Right lobe of liver (tissue), 4 donors: ENCODE measurements at regions not wholly inside any gene's neighbourhood (a gene's known extent, or its start where the extent isn't known, plus 50 kb on each side); places are given as distances from the start of the nearest gene placed in this dataset.

Experiments
- POLR2A ChIP-seq: fragments of 450-650 bp; IDR thresholded peaks from one replicate; pipeline ENCODE4 v1.6.1; 2017; ENCODE audit warnings: antibody characterized with exemption, mild to moderate bottlenecking
- TF ChIP-seq, protein P1 (sequence below), 4 donors: fragments of 200-600 bp in 3 of 4; fragments of 450-650 bp in 1 of 4; IDR thresholded peaks; one replicate each; pipeline versions ENCODE4 v1.5.1 to v1.8.0; 2016 to 2022; ENCODE audit warnings: antibody characterized with exemption in 4 of 4, mild to moderate bottlenecking in 2 of 4
- donor health status: DM: no; HTN: no; CAD: no.
- donor health status: DM: no; HTN: no; CAD: no.
- donor health status: DM: no; HTN: yes; CAD: no.

DNA sequence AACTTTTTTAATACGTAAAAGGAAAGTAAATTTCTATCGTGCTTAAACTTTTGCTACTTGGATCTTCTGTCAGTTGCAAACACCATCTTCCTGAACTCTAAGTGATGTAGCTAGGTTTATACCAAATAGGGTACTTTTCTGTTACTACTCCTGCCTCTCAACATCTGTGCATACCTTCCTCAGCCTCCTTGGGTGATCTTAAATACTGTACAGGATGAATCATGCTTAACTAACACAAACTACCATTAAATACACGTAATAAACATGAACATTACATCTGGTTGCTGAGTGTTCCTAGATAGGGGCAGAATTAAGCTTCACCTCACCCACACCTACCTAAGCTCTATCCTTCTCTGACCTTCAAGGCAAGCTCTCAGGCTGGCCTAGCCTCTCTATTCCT, 398.0 kb downstream of the TXNL1 start:
- TF ChIP-seq, protein P1, sequence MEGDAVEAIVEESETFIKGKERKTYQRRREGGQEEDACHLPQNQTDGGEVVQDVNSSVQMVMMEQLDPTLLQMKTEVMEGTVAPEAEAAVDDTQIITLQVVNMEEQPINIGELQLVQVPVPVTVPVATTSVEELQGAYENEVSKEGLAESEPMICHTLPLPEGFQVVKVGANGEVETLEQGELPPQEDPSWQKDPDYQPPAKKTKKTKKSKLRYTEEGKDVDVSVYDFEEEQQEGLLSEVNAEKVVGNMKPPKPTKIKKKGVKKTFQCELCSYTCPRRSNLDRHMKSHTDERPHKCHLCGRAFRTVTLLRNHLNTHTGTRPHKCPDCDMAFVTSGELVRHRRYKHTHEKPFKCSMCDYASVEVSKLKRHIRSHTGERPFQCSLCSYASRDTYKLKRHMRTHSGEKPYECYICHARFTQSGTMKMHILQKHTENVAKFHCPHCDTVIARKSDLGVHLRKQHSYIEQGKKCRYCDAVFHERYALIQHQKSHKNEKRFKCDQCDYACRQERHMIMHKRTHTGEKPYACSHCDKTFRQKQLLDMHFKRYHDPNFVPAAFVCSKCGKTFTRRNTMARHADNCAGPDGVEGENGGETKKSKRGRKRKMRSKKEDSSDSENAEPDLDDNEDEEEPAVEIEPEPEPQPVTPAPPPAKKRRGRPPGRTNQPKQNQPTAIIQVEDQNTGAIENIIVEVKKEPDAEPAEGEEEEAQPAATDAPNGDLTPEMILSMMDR (IDR thresholded peaks at IDR 0.05), result no peak
- no peak for TF ChIP-seq POLR2A
